ENCODE measurements at regions not wholly inside any gene's neighbourhood (a gene's known extent, or its start where the extent isn't known, plus 50 kb on each side); places are given as distances from the start of the nearest gene placed in this dataset.

GRCh38 chr18:64234321-64234720, 85.4 kb upstream of the LINC00305 start:
- Histone ChIP-seq H3K27ac (replicated peaks) (no peak overlapping the region), H3K4me3 (replicated peaks; ENCODE audit: insufficient read depth, low read length) (no peak overlapping the region), H3K27me3 (ENCODE audit: insufficient read depth, poor library complexity, severe bottlenecking) (peaks cover 2% of the 10 kb centered on the region)
- no peak for TF ChIP-seq REST (IDR thresholded peaks at IDR 0.05; ENCODE audit: insufficient replicate concordance, low read depth)
- TF ChIP-seq POLR2AphosphoS5 (IDR thresholded peaks at IDR 0.05; ENCODE audit: low read depth), result no peak
- no peak for TF ChIP-seq GABPA (IDR thresholded peaks at IDR 0.05; ENCODE audit: low read depth)
- TF ChIP-seq SPI1 (IDR thresholded peaks at IDR 0.05; ENCODE audit: borderline replicate concordance, low read depth), result no peak
- TF ChIP-seq CTCF (IDR thresholded peaks at IDR 0.05; ENCODE audit: insufficient read depth, low read length), result no peak
- no peak for DNase-seq (ENCODE audit: low read depth in 1 of 2, low spot score in 1 of 2)

- H3K4me3 ChIP-seq (replicated peaks; ENCODE audit: insufficient read depth, low read length), result no peak overlapping the region
- TF ChIP-seq CTCF (IDR thresholded peaks at IDR 0.05; ENCODE audit: insufficient read depth, low read length), result no peak
- TF ChIP-seq REST (IDR thresholded peaks at IDR 0.05; ENCODE audit: insufficient replicate concordance, low read depth), result no peak
- TF ChIP-seq POLR2AphosphoS5 (IDR thresholded peaks at IDR 0.05; ENCODE audit: low read depth), result no peak
- peaks cover 2% of the 10 kb centered on the region for H3K27me3 ChIP-seq (ENCODE audit: insufficient read depth, poor library complexity, severe bottlenecking)
- H3K27ac ChIP-seq (replicated peaks), result no peak overlapping the region
- no peak for DNase-seq (ENCODE audit: low read depth in 1 of 2, low spot score in 1 of 2)
Observed at GRCh38 chr18:64233851-64234250, 85.0 kb upstream of the LINC00305 start.

GRCh38 chr18:64220941-64221340, 72.1 kb upstream of the LINC00305 start:
- no peak for TF ChIP-seq POLR2AphosphoS5 (IDR thresholded peaks at IDR 0.05; ENCODE audit: low read depth)
- no peak for TF ChIP-seq CTCF (IDR thresholded peaks at IDR 0.05; ENCODE audit: insufficient read depth, low read length)
- no peak for TF ChIP-seq REST (IDR thresholded peaks at IDR 0.05; ENCODE audit: insufficient replicate concordance, low read depth)
- TF ChIP-seq SPI1 (IDR thresholded peaks at IDR 0.05; ENCODE audit: borderline replicate concordance, low read depth), result no peak
- no peak for TF ChIP-seq GABPA (IDR thresholded peaks at IDR 0.05; ENCODE audit: low read depth)
- no peak overlapping the region for H3K4me3 ChIP-seq (replicated peaks; ENCODE audit: insufficient read depth, low read length)
- no peaks in the 10 kb centered on the region for H3K27me3 ChIP-seq (ENCODE audit: insufficient read depth, poor library complexity, severe bottlenecking)
- no peak for DNase-seq (ENCODE audit: low read depth in 1 of 2, low spot score in 1 of 2)
- H3K27ac ChIP-seq (replicated peaks), result no peak overlapping the region
